CD4-positive, alpha-beta T cell treated with Interleukin-21 for 1 hour (primary cell): ENCODE measurements at regions not wholly inside any gene's neighbourhood (a gene's known extent, or its start where the extent isn't known, plus 50 kb on each side); places are given as distances from the start of the nearest gene placed in this dataset.

ENCODE experiments used
- DNase-seq: peaks from one replicate; pipeline ENCODE4 v3.0.0-alpha.2; 2020

DNA sequence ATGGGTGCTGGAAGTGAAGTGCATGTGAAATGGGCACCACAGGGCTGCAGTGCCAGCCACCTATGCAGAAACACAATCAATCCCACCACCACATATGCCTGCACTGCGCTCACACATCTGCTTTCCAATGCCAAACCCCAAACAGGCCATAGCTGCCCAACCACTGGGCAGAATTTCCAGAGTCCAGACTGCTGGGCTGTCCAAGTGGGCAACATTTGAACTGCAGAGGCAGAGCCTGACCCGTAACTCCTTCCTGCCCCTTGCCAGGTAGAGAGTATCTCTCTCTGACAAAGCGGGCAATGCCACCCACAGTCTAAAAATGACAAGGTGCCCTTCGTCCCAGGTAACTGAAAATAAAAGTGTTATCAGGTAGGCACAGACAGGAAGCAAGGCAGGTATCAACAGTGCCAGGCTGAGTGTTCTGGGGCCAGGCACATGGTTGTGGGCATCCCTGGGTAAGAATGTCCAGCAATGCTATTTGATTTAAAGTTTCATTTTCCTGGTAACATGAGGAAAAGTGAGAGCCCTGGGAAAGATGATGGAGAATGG, 79.5 kb downstream of the FOXA2 start:
- no peak for DNase-seq

GRCh38 chr20:22503577-22503976, 80.8 kb downstream of the FOXA2 start:
- no peak for DNase-seq

DNA sequence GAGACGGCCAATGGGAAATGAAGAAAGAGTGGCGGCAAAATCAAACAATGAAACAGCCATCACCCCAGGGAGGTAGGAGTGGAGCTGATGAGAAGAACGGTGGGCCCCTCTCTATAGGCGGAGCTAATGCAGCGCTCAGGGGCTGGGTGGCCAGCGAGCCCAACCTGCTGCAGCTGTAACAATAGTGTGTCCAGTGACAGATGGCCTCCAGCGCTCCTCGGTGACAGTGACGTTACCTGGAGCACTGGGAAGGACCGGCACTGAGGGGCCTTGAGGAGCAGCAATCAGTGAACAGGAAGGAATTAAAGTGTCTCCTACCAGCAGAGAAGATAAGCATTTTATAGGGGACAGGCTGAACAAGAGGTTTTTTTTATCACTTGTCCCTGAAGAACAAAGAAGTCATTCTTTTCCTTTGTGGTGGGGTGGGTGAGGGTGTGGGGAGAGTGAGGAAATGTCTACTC, 81.6 kb downstream of the FOXA2 start:
- DNase-seq: no peak

DNA sequence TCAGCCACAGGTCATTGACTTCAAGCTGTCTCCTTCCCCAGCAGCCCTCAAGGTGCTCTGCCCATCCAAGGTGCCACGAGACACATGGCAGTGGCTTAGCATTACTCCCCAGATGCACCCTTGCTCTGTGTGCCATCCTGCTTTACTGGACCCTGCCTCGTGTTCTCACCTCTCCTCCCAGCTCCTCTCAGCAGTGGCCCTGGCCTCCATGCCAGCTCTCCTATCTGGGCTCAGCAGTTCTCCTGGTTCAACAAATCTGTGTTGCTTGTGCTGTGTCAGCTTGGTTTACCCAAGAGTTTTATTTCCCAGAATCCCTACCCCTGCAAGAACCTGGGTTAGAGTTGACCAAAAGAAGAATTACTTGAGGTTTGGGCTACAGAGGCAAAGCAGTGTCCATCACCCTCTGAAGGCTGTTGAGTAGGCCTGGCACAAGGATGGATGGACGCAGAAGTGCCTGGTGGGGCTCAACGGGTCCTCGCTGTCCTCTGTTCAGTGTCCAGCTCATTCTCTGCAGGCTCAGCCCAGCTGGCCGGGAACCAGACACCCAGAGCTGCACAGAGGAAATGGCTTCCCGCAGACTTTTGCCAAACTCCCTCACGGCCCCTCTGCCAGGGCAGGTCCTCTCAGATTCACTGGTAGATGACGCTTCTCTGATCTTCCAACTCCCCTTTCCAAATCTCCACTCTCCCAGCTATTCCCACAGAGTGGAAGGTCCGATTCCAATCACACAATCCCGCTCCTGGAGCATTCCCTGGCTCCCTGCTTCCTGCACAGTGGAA, 82.6 kb downstream of the FOXA2 start:
- DNase-seq: no peak

GRCh38 chr20:22501034-22501433, 83.3 kb downstream of the FOXA2 start:
- DNase-seq: no peak

GRCh38 chr20:22499515-22500166, 84.7 kb downstream of the FOXA2 start:
- DNase-seq: no peak

- no peak for DNase-seq
Observed at GRCh38 chr20:22496817-22497216, 87.6 kb downstream of the FOXA2 start.

DNA sequence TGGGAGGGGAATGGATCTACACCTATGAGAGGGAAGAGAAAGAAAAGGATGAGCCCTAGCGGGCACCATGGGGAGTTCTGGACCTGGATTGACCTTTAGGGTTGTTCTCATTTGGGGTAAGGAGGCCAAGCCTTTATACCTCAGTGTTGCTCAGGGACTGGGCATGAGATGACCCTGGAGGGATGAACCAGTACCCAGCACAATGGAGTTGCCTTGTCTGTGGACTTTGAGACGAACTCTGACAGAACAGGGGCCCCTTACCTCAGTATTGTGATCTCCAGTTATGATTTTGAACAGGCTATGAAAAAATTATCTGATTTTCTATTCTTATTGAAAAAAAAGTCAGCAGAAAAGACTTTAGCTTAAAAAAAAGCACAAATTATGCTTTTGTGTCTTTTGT, 88.6 kb downstream of the FOXA2 start:
- no peak for DNase-seq

GRCh38 chr20:22495172-22495571, 89.2 kb downstream of the FOXA2 start:
- no peak for DNase-seq

DNA sequence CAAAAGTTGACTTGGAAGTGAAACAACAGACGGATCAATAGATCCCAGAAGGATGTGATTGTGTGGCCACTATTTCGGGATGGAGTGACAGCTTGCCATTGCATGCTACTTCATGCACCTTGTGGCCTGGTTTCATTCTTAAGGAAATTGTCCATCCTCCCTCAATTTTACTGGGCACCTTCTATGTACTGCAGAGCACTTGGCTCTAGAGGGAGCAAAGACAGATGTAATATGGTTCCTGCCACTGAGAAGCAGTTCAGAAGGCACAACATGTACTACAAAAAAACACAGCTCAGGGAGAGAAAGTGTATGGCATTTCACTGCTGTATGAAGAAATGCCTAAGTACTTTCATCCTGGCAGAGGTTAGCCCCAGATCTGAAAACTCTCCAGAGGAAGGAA, 91.9 kb downstream of the FOXA2 start:
- DNase-seq: no peak

DNA sequence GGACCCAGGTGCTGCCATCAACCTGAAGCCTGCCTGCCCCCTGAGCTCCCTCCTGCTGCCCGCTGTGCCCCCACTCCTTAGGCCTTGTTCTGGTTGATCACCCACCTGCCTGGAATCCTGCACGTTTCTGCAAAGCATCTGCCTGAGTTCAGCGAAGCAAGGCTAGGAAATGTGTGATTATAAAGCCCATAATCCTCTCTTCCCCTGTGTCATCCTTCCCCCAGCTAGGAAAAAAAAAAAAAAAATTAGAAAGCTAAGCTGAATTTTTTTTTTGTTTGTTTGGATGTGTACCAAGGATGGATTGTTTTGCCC, 93.2 kb downstream of the FOXA2 start:
- no peak for DNase-seq

GRCh38 chr20:22490287-22491193, 93.8 kb downstream of the FOXA2 start:
- no peak for DNase-seq

DNA sequence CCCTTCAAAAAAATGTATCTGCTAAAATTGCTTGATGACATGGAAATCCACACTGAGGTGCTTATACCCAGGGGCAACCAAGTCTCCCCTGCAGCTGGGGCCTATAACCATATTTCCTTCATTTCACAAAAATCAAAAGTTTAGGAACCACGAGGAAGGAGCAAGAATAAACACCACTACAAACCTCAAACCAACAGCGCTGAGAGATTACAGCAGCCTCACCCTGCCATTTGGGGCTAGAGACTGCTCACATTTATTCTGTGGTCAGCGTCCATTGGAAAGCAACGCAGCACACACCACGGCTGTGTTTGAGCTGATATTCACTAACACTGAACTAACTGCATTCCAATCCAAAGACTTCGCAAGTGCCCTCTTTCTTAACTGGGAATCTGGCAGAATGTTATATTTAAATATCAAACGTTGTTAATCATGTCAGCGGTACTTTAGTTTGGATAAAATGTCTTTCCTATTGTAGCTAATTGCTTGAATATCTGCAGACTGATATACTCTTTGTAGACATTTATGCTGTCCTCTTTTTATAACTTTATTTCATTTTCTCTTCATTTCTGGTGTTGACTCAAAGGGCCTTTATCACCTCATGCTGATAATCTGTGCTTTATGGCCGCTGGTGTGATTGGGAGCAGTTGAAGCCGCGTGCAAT, 94.6 kb downstream of the FOXA2 start:
- DNase-seq: no peak

GRCh38 chr20:22480336-22480735, 104.0 kb downstream of the FOXA2 start:
- DNase-seq: no peak

DNA sequence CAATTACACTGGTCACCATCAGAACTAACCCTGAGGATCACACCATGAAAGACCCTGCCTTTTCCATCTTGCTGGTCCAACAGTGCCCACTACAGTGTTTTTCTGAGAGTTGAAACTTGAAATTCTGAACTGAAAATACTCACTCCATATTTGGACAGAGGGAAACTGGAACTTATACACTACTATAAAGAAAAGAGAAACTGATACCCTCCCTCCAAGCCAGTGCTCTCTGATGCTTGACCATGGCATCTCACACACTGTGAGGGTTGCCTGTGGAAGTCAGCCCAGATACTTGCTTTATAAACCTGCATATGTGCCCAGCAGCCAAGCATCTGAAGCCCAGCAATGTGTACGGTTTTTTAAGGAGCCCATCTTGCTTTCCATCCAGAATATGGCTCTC, 108.7 kb downstream of the FOXA2 start:
- DNase-seq: no peak

GRCh38 chr20:22474224-22474623, 110.1 kb downstream of the FOXA2 start:
- no peak for DNase-seq

DNA sequence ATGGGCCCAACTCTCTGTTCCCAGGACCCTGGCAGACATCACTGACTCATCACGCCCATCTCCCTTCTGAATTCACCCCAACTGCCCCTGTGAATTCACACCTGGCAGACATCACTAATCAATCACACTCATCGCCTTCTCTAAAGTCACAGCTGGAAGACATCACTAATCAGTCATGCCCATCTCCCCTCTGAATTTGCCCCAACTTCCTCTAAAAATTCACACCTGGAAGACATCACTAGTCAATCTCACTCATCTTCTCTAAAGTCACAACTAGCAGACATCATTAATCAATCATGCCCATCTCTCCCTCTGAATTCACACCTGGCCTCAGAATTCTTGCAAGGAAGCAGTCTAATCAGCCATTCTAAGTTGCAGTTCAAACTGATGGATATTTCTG, 111.1 kb downstream of the FOXA2 start:
- DNase-seq: no peak

DNA sequence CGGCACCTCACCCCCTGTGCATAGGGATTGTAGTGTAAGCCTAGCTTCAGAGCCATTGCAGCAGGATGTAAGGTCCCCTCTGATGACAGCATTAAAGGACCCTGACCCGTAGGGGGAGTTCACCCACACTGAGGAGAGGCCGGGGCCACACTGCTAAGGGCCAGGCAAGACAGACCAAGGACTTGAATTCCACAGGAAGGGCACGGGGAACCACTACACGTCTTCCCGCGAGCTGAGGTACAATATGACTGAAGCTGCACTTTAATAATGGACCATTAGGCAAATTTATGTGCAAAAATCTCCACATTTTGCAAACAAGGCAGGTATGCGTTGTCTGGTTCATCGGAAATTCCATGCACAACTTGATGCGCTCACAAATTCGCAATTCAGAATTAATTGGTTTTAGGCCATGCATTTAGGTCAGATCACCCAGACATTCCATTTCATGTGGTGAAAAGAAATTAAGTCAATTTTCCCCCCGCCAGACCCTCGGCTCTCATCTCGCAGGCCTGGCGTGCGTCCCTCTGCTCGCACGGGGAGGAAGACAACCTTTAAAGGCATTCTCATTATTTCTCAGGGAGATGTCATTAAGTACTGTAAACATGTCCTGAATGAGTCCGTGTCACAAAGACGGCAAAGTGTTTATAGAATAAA, 111.8 kb downstream of the FOXA2 start:
- no peak for DNase-seq

DNA sequence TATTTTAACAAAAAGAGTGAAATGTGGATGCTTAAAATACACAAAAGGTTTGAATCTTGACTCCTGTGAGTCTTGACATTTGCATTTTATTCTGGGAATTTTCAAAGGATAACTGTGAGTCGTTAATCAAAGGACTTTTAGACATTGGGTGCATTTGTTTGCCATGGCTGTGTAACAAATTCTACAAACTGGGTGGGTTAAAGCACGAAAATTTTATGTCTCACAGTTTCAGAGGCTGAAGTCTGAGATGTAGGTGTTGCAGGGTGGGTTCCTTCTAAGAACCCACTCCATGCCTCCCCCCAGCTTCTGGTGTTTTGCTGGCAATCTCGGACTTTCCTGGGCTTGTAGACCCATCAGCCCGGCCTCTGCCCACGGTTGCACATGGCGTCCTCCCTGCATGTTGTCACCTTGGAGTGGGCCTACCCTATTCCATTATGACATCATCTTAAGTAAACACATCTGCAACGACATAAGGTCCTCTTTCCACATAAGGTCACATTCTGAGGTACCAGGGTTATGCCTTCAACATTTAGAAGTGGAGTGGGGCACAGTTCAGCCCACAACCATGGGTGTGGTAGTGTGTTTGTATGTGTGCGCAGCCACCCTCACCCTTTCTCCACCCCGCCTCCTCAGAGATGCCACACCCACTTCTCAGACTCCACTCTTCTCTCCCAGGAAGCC, 113.1 kb downstream of the FOXA2 start:
- no peak for DNase-seq

- DNase-seq: no peak
Observed at GRCh38 chr20:22470620-22471026, 113.7 kb downstream of the FOXA2 start.

DNA sequence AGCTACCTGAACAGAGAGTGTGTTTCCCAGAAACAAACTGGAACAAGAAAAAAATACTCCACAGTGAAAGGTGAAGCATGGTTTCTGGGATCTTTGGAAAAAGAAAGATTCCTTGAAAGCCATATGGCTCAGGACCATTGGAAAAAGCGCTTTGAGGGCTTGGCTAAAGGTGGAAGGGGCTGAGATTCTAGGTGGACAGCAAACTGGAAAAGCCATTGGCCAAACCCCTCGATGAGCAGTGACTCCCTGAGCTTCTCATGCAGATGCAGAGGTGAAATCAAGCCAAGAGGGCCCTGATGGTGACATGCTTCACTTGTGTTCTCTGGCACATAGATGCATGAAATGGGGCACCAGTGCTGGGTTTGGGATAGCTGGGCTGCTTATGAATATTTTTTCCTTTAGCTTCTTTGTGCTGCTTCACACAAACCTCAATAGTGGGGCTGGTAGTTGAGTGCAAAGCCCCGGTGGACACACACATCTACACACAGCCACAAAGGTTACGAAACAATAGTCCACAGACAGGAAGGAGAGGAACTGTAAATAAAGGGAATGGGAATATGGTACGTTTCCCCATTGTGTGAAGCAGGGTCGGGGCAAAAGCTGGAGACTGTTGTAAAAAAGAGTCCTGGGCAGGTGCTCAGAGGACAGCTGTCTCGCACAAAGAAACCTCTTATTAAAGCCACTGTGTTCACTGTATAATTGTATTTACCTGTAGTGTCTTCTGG, 117.8 kb downstream of the FOXA2 start:
- DNase-seq: no peak
